Activated T-cell treated with anti-CD3 and anti-CD28 coated beads, Interleukin-2, amount 50 U/mL, for 72 hours (primary cell): ENCODE measurements at regions not wholly inside any gene's neighbourhood (a gene's known extent, or its start where the extent isn't known, plus 50 kb on each side); places are given as distances from the start of the nearest gene placed in this dataset.
"Not testable (repeated sequence)": the region's sequence is repeated elsewhere in the genome, so short reads cannot be mapped to it uniquely, and the experiment has no call there.

ENCODE experiments used
- ATAC-seq, 2 donors: fragments of 150-1000 bp; cut with Tn5 transposase; replicated peaks in 1 of 2; 2 replicates each; pipeline ENCODE4 v1.10.0; 2021; ENCODE audit warnings: moderate library complexity in 2 of 2, mild to moderate bottlenecking in 1 of 2
- DNase-seq, 2 donors: peaks; one replicate each; pipeline ENCODE4 v3.0.0; 2021 to 2022; ENCODE audit warnings: mixed read lengths in 1 of 2
- H3K27ac Mint-ChIP-seq: one replicate; pipeline ENCODE4 v1.8.0; 2022; ENCODE audit warnings: mild to moderate bottlenecking, moderate library complexity, mixed read lengths
- H3K27me3 Mint-ChIP-seq: one replicate; pipeline ENCODE4 v1.8.0; 2022; ENCODE audit warnings: low read depth, mixed read lengths
- H3K36me3 Mint-ChIP-seq, 2 donors: one replicate each; pipeline ENCODE4 v1.8.0; 2022; ENCODE audit warnings: mixed read lengths in 2 of 2, mild to moderate bottlenecking in 1 of 2; ENCODE audit not compliant: insufficient read depth in 2 of 2
- H3K4me1 Mint-ChIP-seq: one replicate; pipeline ENCODE4 v1.8.0; 2022; ENCODE audit warnings: low read depth, mixed read lengths
- H3K4me3 Mint-ChIP-seq, 2 donors: one replicate each; pipeline ENCODE4 v1.8.0; 2022; ENCODE audit warnings: mild to moderate bottlenecking in 2 of 2, mixed read lengths in 2 of 2, moderate library complexity in 2 of 2
- H3K9me3 Mint-ChIP-seq, 2 donors: one replicate each; pipeline ENCODE4 v1.8.0; 2022; ENCODE audit warnings: mixed read lengths in 2 of 2

DNA sequence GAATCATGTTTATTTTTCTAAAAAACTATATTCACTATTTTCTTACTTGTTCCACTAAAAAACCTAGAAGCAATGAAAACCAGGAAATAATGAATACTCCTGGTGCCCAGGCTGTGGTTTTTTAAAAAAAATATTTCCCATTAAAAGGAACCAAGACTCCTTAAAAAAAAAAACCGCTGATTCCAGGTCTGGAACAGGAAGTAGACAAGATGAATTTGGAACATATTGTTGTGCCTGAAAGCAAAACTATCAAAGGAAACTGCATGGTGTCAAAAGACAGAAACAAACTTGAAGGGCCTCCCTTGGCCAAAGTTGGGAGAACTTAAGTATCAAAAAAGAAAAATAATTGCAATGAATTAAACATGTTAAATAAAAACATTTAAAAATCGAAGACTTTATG, 245.3 kb upstream of the P2RY1 start:
- Mint-ChIP-seq H3K36me3 (no peaks in the 10 kb centered on the region), H3K4me1 (no peaks in the 10 kb centered on the region), H3K27me3 (no peaks in the 10 kb centered on the region), H3K4me3 (no peak overlapping the region), H3K9me3 (no peaks in the 10 kb centered on the region), H3K27ac (no peak overlapping the region)
- ATAC-seq = no peak
- DNase-seq = no peak

DNA sequence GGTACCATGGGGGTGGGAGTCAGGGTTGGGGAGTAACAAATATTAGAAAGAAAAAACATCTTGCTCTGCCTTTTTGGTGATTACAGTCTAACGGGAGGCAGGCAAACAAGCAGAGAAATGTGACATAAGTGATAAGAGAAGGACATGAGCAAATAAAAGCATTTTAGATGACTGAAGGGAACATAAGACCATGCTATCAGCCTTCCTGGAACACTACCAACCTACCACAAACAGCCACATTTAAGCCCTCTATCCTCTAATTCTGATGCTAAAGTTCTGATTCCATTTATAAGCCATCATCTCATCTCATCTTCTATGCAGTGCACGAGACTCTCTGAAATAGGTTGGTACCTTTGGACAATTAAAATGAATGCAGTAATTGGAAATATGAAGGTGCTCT, 243.4 kb upstream of the P2RY1 start:
- no peak for ATAC-seq
- peaks cover 8% of the 10 kb centered on the region for H3K4me1 Mint-ChIP-seq
- no peaks in the 10 kb centered on the region for H3K9me3 Mint-ChIP-seq
- DNase-seq = no peak
- H3K27ac Mint-ChIP-seq = no peak overlapping the region
- H3K4me3 Mint-ChIP-seq = no peak overlapping the region
- H3K36me3 Mint-ChIP-seq = no peaks in the 10 kb centered on the region
- H3K27me3 Mint-ChIP-seq = no peaks in the 10 kb centered on the region

DNA sequence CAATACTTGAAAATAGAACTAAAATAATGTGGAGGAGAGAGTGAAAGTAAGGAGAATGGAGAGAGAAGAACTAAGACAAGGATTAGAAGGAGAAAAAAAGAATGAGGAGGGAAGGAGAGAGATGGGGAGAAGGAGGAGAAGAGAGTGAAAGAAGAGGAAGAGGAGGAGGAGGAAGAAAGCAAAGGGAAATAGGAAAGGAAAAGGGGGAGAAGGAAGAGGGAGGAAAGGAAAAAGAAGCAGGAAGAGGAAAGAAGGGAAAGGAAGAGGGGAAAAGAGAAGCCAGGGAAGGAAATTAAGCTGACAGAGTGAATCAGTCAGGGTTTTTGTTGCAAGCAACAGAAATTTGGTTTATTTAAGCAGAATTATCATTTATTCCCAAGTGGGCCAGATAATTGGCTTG, 241.7 kb upstream of the P2RY1 start:
- H3K27me3 Mint-ChIP-seq = no peaks in the 10 kb centered on the region

DNA sequence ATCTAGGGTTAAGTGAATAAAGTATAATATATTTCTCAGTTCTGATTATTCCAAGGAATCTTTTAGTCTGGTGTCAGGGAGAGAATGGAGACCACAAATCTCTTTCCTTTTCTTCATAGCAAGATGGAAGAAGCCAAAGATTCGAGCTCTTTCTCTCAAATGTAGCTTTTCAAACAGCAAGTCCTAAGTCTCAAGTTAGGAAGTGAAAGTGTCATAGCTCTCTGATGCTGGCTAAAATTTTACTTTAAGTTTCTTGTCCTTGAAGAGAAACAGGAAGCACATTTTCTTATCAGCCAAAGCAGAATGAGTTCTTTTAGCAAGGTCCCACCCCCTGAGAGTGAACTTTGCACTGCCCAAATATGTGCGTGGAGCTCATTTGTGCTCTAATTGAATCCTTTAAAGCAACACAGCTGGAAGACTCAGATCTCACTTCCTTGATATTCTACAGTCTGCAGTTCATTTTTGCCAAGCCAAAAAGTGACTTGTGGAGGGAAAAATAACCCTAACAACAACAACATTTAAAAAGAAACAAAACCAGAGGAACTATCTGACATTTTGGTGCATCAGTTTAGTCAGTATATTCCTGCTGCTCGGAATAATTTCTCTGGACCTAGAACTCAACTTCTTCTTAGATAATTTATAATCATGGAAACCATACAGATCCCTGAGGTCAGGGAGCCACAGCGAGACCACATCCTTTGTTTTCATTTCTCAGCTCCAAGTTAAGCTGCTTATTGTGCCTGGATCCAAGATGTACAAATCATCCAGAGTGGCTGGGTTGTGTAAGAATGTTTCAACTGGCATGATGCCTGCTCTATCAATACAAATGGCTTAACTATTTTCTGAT, 238.7 kb upstream of the P2RY1 start:
- ATAC-seq (peak in 1 of 2 donors; percentile 17), DNase-seq (no peak)
- H3K27me3 Mint-ChIP-seq = no peaks in the 10 kb centered on the region
- no peaks in the 10 kb centered on the region for H3K36me3 Mint-ChIP-seq
- peak overlapping the region in 1 of 2 donors; percentile 14 for H3K4me3 Mint-ChIP-seq
- peak overlapping the region; percentile 51 for H3K27ac Mint-ChIP-seq
- no peaks in the 10 kb centered on the region for H3K9me3 Mint-ChIP-seq
- peaks cover 8% of the 10 kb centered on the region for H3K4me1 Mint-ChIP-seq

More for the DNA sequence above, 241.7 kb upstream of the P2RY1 start:
- Mint-ChIP-seq H3K27ac (no peak overlapping the region), H3K36me3 (no peaks in the 10 kb centered on the region), H3K9me3 (no peaks in the 10 kb centered on the region), H3K4me1 (peaks cover 8% of the 10 kb centered on the region), H3K4me3 (no peak overlapping the region)
- DNase-seq = no peak
- ATAC-seq = no peak

DNA sequence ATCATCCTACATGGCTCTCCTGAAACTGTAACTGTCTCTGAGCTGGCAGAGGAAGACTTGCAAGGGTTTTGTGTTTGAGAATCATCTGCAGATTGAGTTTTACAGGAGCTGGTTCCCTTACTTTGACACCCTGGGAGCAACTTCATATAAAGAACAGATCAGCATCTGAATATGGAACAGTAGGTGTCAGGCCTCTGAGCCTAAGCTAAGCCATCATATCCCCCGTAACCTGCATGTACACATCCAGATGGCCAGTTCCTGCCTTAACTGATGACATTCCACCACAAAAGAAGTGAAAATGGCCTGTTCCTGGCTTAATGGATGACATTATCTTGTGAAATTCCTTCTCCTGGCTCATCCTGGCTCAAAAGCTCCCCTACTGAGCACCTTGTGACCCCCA, 238.1 kb upstream of the P2RY1 start:
- not testable (repeated sequence) for H3K27me3 Mint-ChIP-seq, H3K27ac Mint-ChIP-seq, DNase-seq, H3K9me3 Mint-ChIP-seq, H3K4me3 Mint-ChIP-seq, H3K4me1 Mint-ChIP-seq, H3K36me3 Mint-ChIP-seq, ATAC-seq

DNA sequence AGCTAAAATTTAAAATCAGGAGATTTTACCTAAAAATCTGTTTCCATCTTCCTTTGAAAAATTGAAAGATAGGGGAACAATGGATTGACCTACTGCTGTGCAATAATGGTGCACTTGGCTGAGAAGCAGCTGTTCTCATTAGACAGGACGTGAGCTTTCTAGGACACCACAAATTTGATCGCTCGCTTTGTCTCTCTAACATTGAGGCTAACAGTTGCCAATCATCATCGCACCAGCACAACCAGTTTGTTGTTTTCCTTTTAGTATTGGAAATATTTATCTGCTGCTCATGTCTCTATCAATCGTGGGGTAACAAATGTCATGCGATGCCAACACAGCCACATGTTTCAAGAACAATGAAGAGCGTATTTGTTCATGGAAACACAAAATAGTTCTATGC, 228.8 kb upstream of the P2RY1 start:
- H3K36me3 Mint-ChIP-seq = no peaks in the 10 kb centered on the region
- H3K9me3 Mint-ChIP-seq = peaks cover 3 to 4% of the 10 kb centered on the region in 2 donors
- no peaks in the 10 kb centered on the region for H3K4me1 Mint-ChIP-seq
- H3K4me3 Mint-ChIP-seq = no peak overlapping the region
- no peaks in the 10 kb centered on the region for H3K27me3 Mint-ChIP-seq
- no peak for DNase-seq
- H3K27ac Mint-ChIP-seq = no peak overlapping the region
- no peak for ATAC-seq

DNA sequence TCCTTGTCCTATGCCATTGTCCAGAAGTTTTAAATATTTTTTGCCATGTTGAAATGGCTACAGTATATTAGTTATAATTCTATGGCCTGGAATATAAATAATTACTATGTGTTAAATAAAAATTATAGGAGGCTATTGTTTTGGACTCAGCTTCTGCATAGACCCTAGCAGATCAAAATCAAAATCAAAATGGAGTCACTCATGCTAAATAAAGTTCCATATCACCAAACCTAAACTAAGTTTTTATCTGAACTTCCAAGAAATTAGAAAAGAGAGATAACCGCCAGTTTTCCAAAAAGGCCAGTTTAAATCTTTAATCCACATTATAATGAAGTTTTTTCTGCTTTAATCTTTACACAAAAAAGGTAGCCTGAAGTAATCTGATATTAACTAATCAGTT, 227.8 kb upstream of the P2RY1 start:
- no peak for ATAC-seq
- Mint-ChIP-seq H3K27me3 (no peaks in the 10 kb centered on the region), H3K36me3 (no peaks in the 10 kb centered on the region), H3K4me3 (no peak overlapping the region), H3K9me3 (peaks cover 3 to 4% of the 10 kb centered on the region in 2 donors), H3K27ac (no peak overlapping the region), H3K4me1 (no peaks in the 10 kb centered on the region)
- no peak for DNase-seq

DNA sequence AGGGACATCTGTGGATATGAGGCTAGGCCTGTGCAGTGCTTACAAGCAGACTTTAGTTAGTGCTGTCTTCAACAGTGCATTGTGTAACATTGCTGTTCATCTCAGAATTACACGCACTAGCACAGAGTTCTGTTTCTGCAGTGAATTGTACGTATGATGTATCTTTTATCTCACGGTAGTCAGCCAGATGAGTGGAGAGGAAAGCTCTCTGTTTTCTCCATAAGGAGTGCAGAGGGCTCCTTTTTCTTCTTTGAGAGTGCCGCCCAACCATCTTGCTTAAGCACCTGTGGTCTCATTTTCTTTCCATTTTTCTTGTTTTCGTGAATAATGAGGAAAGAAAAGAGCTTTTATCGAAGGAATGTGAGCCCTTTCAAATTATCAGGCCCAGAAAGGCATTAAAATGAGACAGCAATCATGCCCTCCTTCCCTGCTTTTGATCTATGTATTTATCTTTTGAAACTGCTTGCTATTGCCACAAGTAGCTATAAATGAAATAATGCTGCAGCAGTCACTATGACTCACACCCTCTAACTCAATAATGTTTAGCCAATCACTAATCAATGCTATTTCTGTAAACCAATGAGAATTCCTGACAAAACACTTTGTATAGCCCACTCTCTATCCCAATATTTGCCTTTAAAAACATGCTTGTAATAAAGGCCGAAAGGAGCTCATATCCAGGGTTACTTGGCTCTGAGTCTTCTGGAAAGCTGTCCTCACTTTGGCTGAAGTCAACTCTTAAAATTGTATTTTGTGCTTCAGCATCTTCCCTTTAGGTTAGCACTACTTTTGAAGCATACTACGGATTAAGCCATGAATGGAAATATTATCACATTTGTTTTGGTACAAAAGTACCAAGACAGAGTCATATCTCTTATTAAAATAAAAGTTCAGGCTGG, 226.0 kb upstream of the P2RY1 start:
- no peaks in the 10 kb centered on the region for H3K27me3 Mint-ChIP-seq
- no peaks in the 10 kb centered on the region for H3K4me1 Mint-ChIP-seq
- DNase-seq = no peak
- no peak overlapping the region for H3K27ac Mint-ChIP-seq
- H3K4me3 Mint-ChIP-seq = no peak overlapping the region
- H3K36me3 Mint-ChIP-seq = no peaks in the 10 kb centered on the region
- peaks cover 0 to 2% of the 10 kb centered on the region in 2 donors for H3K9me3 Mint-ChIP-seq
- ATAC-seq = no peak

DNA sequence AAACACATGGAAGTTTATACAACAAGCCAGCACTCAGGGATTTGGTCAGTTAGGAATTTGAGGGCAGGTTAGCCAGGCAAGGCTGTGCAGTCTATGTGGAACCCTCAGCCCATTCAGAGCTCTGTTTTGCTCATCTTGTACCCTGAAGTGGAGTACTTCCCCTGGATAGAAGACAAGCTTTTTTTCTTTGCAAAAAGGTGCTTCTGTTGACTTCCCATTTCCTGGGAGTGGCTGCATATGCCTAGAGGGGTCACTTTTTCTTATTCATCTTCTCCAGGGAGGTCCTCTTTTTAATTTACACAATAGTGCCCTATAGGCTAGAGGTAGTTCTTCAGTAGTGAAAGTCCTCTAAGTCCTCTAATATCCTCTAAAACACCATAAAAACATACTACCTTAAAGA, 225.0 kb upstream of the P2RY1 start:
- Mint-ChIP-seq H3K27me3 (no peaks in the 10 kb centered on the region), H3K9me3 (no peaks in the 10 kb centered on the region), H3K36me3 (no peaks in the 10 kb centered on the region), H3K27ac (no peak overlapping the region), H3K4me3 (no peak overlapping the region), H3K4me1 (no peaks in the 10 kb centered on the region)
- DNase-seq = no peak
- ATAC-seq = no peak

DNA sequence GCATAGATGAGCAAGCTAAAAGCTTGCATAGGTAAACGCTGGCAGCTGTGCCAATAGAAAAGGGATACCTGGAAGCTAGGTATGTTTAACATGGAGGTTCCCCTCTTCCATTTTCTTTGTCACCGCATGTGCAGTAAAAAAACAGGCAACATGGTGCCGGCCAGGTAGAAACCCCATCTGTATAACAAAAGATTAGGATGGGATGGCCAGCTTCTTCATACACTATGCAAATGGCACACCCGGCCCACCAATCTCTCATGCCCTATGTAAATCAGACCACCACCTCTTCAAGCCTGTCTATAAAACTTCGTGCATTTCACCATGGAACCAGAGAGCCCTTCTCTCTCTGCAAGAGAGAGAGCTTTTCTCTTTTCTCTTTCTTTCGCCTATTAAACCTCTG, 224.3 kb upstream of the P2RY1 start:
- Mint-ChIP-seq H3K36me3 (no peaks in the 10 kb centered on the region), H3K4me1 (no peaks in the 10 kb centered on the region), H3K9me3 (no peaks in the 10 kb centered on the region), H3K27me3 (no peaks in the 10 kb centered on the region), H3K27ac (no peak overlapping the region), H3K4me3 (no peak overlapping the region)
- DNase-seq (no peak), ATAC-seq (no peak)

DNA sequence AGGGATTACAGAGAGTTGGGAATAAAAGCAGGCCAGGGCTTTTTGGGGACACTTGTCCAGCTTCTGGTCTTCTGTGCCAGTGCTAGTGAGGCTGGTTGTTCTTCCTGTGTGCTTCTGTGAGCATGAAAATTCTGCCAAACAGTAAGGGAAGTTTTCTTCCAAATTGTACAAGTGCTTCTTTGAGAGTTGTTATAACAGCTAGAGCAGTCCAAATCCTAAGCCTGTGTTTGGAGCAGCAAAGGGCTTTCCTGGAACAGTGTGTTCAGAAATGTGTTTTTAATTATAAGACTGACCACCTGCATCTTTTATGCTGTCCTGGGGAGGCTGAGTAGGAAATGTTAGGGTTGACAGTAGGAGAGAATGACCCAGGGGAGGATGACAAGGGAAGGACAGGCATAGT, 223.0 kb upstream of the P2RY1 start:
- H3K4me3 Mint-ChIP-seq = no peak overlapping the region
- no peaks in the 10 kb centered on the region for H3K27me3 Mint-ChIP-seq

DNA sequence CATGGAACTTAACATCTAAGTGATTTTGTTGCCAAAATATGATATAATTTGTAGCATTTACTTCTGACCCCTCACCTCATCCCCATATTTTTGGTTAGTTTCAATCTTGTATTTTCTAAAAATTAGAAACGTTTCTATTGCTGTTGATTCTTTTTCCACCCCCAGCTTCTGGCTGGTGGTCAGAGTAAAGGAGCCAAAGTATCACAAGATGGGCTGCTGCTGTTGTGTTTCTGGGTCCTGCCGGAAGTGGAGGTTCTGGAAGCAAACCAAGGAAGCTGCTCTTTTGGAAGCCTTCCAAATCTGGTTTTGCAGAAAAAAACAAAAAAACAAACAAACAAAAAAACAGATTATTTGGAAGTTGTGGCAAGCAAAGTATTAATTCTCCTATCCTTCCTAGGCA, 221.1 kb upstream of the P2RY1 start:
- Mint-ChIP-seq H3K36me3 (no peaks in the 10 kb centered on the region), H3K4me1 (no peaks in the 10 kb centered on the region), H3K27me3 (no peaks in the 10 kb centered on the region), H3K9me3 (no peaks in the 10 kb centered on the region), H3K27ac (no peak overlapping the region), H3K4me3 (no peak overlapping the region)
- no peak for DNase-seq
- ATAC-seq = no peak

More for the DNA sequence above, 223.0 kb upstream of the P2RY1 start:
- Mint-ChIP-seq H3K4me1 (no peaks in the 10 kb centered on the region), H3K27ac (no peak overlapping the region), H3K36me3 (no peaks in the 10 kb centered on the region), H3K9me3 (no peaks in the 10 kb centered on the region)
- ATAC-seq (no peak), DNase-seq (no peak)

DNA sequence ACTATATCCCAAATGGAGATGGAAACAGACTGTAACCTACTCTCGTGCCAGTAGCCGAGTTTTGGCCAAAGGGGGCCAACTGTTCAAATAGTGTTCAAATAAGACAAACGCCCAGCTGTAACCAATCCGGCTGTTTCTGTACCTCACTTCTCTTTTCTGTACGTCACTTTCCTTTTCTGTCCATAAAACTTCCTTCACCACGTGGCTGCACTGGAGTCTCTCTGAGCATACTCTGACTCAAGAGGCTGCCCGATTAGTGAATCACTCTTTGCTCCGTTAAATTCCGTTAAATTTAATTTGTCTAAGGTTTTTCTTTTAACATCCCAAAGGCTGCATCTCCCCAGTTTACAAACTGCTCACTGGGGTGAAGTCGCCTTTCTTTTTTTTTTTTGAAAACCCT, 219.2 kb upstream of the P2RY1 start:
- H3K27ac Mint-ChIP-seq = no peak overlapping the region
- ATAC-seq = no peak
- H3K27me3 Mint-ChIP-seq = no peaks in the 10 kb centered on the region
- H3K4me1 Mint-ChIP-seq = no peaks in the 10 kb centered on the region
- no peaks in the 10 kb centered on the region for H3K36me3 Mint-ChIP-seq
- no peak for DNase-seq
- H3K4me3 Mint-ChIP-seq = no peak overlapping the region
- H3K9me3 Mint-ChIP-seq = no peaks in the 10 kb centered on the region
